Mesothelial cell of epicardium (in vitro differentiated cells): ENCODE measurements at regions not wholly inside any gene's neighbourhood (a gene's known extent, or its start where the extent isn't known, plus 50 kb on each side); places are given as distances from the start of the nearest gene placed in this dataset.
"Not testable (repeated sequence)": the region's sequence is repeated elsewhere in the genome, so short reads cannot be mapped to it uniquely, and the experiment has no call there.

Experiments
- DNase-seq, 2 experiments: peaks; one replicate each; pipeline ENCODE4 v3.0.0; 2021; ENCODE audit warnings: low spot score in 2 of 2; ENCODE audit not compliant: unreplicated experiment in 2 of 2
- H3K27ac Mint-ChIP-seq: 2 replicates; pipeline ENCODE4 v1.8.0; 2021; ENCODE audit warnings: mixed read lengths
- H3K27me3 Mint-ChIP-seq: 2 replicates; pipeline ENCODE4 v1.8.0; 2021; ENCODE audit warnings: low read depth, mixed read lengths
- H3K36me3 Mint-ChIP-seq: 2 replicates; pipeline ENCODE4 v1.8.0; 2021; ENCODE audit warnings: mixed read lengths
- H3K4me1 Mint-ChIP-seq: 2 replicates; pipeline ENCODE4 v1.8.0; 2021; ENCODE audit warnings: mixed read lengths
- H3K4me3 Mint-ChIP-seq: 2 replicates; pipeline ENCODE4 v1.8.0; 2021; ENCODE audit warnings: mild to moderate bottlenecking, moderate library complexity, mixed read lengths
- H3K9me3 Mint-ChIP-seq: 2 replicates; pipeline ENCODE4 v1.8.0; 2021; ENCODE audit warnings: mixed read lengths
- CTCF ChIP-seq: fragments of 200-600 bp; sonication (generic); IDR thresholded peaks from one replicate; pipeline ENCODE4 v1.5.0; 2021; ENCODE audit warnings: antibody characterized with exemption; ENCODE audit not compliant: unreplicated experiment

DNA sequence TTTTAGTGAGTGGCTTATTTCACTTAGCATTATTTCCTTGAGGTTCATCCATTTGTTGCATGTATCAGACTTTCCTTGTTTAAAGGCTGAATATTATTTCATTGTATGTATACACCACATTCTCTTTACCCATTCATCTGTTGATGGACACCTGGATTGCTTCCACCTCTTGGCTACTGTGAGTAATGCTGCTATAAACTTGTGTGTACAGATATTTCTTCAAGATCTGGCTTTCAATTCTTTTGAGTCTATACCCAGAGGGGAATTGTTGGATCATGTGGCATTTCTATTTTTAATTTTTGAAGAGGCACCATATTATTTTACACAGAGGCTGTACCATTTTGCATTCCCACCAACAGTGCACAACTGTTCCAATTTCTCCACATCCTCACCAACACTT is 313.5 kb downstream of the RPLP1 start:
- H3K4me3 Mint-ChIP-seq: no peak overlapping the region
- H3K4me1 Mint-ChIP-seq: peaks cover 2% of the 10 kb centered on the region
- peaks cover 9% of the 10 kb centered on the region for H3K9me3 Mint-ChIP-seq
- H3K27me3 Mint-ChIP-seq: peaks cover 23% of the 10 kb centered on the region
- DNase-seq: no peak
- H3K27ac Mint-ChIP-seq: no peak overlapping the region
- no peaks in the 10 kb centered on the region for H3K36me3 Mint-ChIP-seq
- TF ChIP-seq CTCF: no peak

DNA sequence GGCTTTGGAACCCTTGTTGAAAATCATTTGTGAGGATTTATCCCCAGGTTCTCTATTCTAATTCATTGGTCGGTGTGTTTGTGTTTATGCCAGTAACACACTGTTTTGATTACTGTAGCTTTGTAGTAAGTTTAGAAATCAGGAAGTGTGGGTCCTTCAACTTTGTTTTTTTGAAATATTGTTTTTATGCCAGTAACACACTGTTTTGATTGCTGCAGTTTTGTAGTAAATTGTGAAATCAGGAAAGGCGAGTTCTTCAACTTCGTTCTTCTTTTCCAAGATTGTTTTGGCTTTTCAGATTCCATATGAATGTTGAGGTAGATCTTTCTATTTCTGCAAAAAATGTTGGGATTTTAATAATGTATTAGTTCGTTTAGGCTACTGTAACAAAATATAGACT is 314.6 kb downstream of the RPLP1 start:
- peaks cover 16% of the 10 kb centered on the region for H3K9me3 Mint-ChIP-seq
- no peak for DNase-seq
- no peaks in the 10 kb centered on the region for H3K36me3 Mint-ChIP-seq
- no peak overlapping the region for H3K4me3 Mint-ChIP-seq
- peaks cover 25% of the 10 kb centered on the region for H3K27me3 Mint-ChIP-seq
- no peak overlapping the region for H3K27ac Mint-ChIP-seq
- no peaks in the 10 kb centered on the region for H3K4me1 Mint-ChIP-seq
- no peak for TF ChIP-seq CTCF

DNA sequence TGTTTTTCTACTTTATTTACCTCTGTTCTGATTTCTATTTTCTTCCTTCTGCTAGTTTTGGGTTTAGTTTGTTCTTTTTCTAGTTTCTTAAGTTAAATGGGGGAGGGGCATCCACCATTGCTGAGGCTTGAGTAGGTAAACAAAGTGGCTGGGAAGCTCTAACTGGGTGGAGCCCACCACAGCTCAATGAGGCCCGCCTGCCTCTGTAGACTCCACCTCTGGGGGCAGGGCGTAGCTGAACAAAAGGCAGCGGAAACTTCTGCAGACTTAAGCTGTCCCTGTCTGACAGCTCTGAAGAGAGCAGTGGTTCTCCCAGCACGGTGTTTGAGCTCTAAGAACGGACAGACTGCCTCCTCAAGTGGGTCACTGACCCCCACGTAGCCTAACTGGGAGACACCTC is 316.7 kb downstream of the RPLP1 start:
- H3K36me3 Mint-ChIP-seq, H3K4me3 Mint-ChIP-seq, H3K27ac Mint-ChIP-seq, DNase-seq, H3K4me1 Mint-ChIP-seq: not testable (repeated sequence)
- peaks cover 21% of the 10 kb centered on the region for H3K9me3 Mint-ChIP-seq
- H3K27me3 Mint-ChIP-seq: peaks cover 25% of the 10 kb centered on the region

- H3K27ac Mint-ChIP-seq, H3K4me3 Mint-ChIP-seq, DNase-seq, H3K36me3 Mint-ChIP-seq, H3K4me1 Mint-ChIP-seq: not testable (repeated sequence)
- peaks cover 23% of the 10 kb centered on the region for H3K27me3 Mint-ChIP-seq
- H3K9me3 Mint-ChIP-seq: peaks cover 40% of the 10 kb centered on the region
Observed at GRCh38 chr15:69774258-69774657, 321.6 kb downstream of the RPLP1 start.

GRCh38 chr15:69774711-69775110 is 322.1 kb downstream of the RPLP1 start:
- peaks cover 40% of the 10 kb centered on the region for H3K9me3 Mint-ChIP-seq
- H3K4me1 Mint-ChIP-seq, H3K36me3 Mint-ChIP-seq, DNase-seq, H3K27ac Mint-ChIP-seq, H3K4me3 Mint-ChIP-seq: not testable (repeated sequence)
- H3K27me3 Mint-ChIP-seq: peaks cover 23% of the 10 kb centered on the region

DNA sequence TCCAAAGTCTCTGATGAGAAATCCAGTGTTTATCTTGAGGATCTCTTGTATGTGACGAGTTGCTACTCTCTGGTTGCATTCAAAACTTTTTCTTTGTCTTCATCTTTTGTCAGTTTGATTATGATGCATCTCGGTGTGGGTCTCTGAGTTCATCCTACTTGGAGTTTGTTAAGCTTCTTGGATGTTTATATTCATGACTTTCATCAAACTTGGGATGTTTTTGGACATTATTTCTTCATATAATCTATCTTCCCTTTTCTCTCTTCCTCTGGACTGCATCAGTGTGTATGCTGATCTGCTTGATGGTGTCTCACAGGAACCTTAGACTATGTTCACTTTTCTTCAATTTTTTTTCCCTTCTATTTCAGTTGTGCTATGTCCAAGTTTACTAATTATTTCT is 320.4 kb downstream of the TLE3 start:
- H3K4me1 Mint-ChIP-seq: peaks cover 11% of the 10 kb centered on the region
- H3K27me3 Mint-ChIP-seq: peaks cover 4% of the 10 kb centered on the region
- no peak for DNase-seq
- no peak for TF ChIP-seq CTCF
- H3K36me3 Mint-ChIP-seq: no peaks in the 10 kb centered on the region
- H3K4me3 Mint-ChIP-seq: no peak overlapping the region
- H3K27ac Mint-ChIP-seq: no peak overlapping the region
- H3K9me3 Mint-ChIP-seq: peaks cover 22% of the 10 kb centered on the region

DNA sequence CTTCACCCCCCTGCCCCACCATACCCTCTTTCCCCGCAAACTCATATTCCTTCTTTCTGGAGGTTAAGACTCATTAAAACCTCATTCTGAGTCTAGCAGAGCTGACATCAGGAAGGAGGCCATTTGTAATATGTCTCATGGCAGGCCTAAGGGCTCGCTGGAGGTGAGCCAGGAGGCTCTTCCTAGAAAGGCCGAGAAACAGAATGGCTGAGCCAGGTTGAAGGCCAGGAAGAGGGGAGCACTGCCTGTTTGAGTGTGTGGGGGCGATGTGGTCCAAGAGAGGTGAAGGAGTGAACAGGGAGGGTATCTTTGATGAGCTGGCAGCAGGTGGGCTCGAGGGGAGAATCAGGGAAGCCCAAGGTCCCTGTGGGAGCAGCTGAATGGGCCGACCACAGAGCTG is 317.3 kb downstream of the TLE3 start:
- no peak overlapping the region for H3K4me3 Mint-ChIP-seq
- peaks cover 15% of the 10 kb centered on the region for H3K9me3 Mint-ChIP-seq
- H3K27me3 Mint-ChIP-seq: no peaks in the 10 kb centered on the region
- no peak overlapping the region for H3K27ac Mint-ChIP-seq
- H3K36me3 Mint-ChIP-seq: no peaks in the 10 kb centered on the region
- peaks cover 19% of the 10 kb centered on the region for H3K4me1 Mint-ChIP-seq
- TF ChIP-seq CTCF: no peak
- DNase-seq: no peak
